Urinary bladder (tissue), 3 donors: ENCODE measurements at regions not wholly inside any gene's neighbourhood (a gene's known extent, or its start where the extent isn't known, plus 50 kb on each side); places are given as distances from the start of the nearest gene placed in this dataset.

Experiments used
- DNase-seq: peaks from one replicate; pipeline ENCODE4 v3.0.0-alpha.2; 2015; ENCODE audit errors: extremely low spot score
- H3K27ac ChIP-seq: one replicate; pipeline ENCODE4 v1.5.1; 2013; ENCODE audit warnings: low read depth, mild to moderate bottlenecking, moderate library complexity
- H3K36me3 ChIP-seq: one replicate; pipeline ENCODE4 v1.6.1; 2013; ENCODE audit warnings: mild to moderate bottlenecking, moderate library complexity; ENCODE audit not compliant: insufficient read depth
- H3K4me1 ChIP-seq: one replicate; pipeline ENCODE4 v1.6.1; 2013; ENCODE audit warnings: mild to moderate bottlenecking, moderate library complexity; ENCODE audit not compliant: insufficient read depth
- H3K4me3 ChIP-seq: one replicate; pipeline ENCODE4 v1.5.1; 2013; ENCODE audit warnings: low read depth, low read length
- WGBS: extraction: QIAGEN DNeasy Blood & Tissue Kit; methylation state at CpG from one replicate; pipeline ENCODE4 v1.1.7; 2013; 5-methylcytosine and 5-hydroxymethylcytosine counted together
- donor health status: healthy with polysubstance abuse.
- donor health status: healthy.

DNA sequence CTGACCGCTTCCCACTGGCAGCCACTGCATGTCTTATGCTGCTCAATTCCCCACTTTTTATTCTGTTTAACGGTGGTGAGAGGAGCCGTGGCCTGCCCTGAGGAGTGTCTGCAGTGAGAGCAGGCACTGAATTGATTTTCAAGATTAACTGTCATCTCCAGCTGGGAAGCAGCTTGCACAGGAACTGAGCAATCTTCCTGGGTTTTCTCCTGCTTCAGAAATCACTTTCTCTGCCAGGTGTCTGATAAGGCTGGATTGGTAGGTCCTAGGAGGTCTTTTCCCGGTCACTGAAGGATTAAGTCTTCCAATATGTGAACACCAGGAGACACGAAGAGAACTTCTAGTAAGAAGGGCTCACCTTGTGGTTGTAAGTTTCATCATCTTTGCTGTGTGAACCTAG lies 181.1 kb upstream of the RAD23B start:
- Histone ChIP-seq H3K27ac (no peak overlapping the region), H3K4me3 (no peak overlapping the region), H3K36me3 (no peaks in the 10 kb centered on the region), H3K4me1 (no peaks in the 10 kb centered on the region)
- DNase-seq: no peak
- WGBS: 66% methylated on average over 5 of the region's 5 CpGs

DNA sequence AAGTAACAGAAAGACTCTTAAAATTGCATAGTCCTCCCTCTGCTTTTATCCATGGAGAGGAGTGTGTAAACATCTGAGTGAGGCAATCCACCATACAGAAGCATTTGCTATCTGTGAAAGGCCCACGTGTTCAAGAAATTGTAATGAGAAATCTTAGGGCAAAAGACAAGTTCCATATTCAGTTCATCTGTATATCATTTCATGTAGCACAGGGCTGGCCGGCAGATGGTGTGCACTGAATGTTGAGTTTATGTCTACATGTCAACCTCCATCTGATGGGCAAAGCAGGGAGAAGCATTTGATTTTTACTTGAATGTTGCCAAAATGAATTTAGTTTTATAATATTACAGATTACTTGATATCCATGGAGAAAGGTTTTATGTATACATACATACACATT lies 179.5 kb upstream of the RAD23B start:
- no peak for DNase-seq
- H3K36me3 ChIP-seq: no peaks in the 10 kb centered on the region
- WGBS: 76% methylated on average over 2 of the region's 2 CpGs
- no peak overlapping the region for H3K4me3 ChIP-seq
- H3K4me1 ChIP-seq: no peaks in the 10 kb centered on the region
- no peak overlapping the region for H3K27ac ChIP-seq

DNA sequence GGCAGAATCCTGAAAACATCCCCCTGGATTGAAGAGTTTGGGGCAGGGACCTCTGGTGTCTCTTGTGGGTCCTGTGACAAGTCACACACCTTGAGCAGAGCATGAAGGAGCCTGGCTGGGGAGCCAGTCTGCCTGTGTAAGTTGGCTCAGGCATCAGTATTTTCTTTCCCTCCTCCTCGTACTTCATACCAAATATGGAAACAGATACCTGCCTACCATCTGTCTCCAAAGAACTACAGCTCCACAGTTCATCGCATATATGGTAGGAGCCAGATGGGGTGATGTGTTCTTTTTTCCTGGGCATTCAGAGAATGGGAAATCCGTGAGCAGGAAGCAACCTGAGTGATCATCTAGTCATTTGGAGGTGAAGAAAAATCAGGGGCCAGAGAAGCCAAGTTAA lies 177.3 kb upstream of the RAD23B start:
- Histone ChIP-seq H3K4me1 (no peaks in the 10 kb centered on the region), H3K36me3 (no peaks in the 10 kb centered on the region), H3K4me3 (no peak overlapping the region), H3K27ac (no peak overlapping the region)
- WGBS: 70% methylated on average over 3 of the region's 3 CpGs
- no peak for DNase-seq

DNA sequence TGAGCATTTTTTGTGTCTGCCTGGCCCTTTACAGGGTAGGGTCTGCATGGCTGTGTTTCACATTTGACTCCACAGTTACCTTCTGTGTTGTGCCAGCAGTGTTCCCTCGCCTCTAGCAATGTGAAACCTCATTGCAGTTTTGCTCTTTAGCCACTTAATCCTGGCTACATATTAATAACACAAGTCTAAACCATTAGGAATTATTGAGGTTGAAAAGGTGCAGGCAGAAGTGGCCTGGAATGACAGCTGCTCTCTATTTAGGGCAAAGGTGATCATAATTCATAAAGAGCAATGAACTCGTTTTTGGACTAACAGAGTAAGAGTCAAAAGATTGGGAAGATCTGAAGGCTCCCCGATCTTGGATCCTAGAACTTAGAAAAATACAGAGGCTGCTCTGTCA lies 176.7 kb upstream of the RAD23B start:
- H3K4me3 ChIP-seq: no peak overlapping the region
- DNase-seq: no peak
- H3K27ac ChIP-seq: no peak overlapping the region
- H3K4me1 ChIP-seq: no peaks in the 10 kb centered on the region
- no peaks in the 10 kb centered on the region for H3K36me3 ChIP-seq
- 85% methylated on average over 3 of the region's 3 CpGs for WGBS

DNA sequence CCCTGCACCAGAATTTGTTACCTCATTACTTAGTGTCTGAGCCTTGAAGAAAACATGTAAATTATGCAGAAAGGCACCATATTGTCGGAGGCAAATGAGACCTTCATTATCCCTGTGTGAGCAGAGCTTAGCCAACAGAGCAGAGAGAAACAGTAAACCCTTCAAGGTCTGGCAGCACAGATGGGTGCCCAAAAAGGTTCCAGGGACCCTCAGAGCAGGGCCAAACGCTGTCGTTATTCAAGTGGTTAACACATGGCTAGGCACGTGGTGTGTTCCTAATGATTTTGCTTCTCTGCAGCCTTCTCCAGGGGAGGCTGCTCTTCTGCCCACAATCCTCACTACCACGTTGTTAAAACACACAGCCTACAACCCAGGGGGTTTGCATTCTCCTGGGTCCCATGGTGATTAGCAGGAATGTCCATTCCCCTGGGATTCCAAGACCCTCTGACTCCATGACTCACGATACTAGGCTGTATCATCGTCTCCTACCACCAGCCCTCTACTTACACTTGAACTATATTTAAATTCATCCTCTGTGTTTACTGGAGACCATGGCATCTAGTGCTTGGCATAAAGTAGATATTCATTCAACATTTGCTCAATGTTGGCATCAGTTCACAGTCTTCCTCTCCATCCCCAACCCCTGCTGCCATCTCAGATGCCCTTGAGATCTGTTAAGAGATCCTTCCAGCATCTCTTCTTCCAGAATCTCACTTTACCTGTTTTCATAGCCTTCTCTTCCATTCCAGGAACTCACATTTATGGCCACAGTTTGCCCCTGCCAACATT lies 174.5 kb upstream of the RAD23B start:
- WGBS: 84% methylated on average over 7 of the region's 7 CpGs
- DNase-seq: no peak
- H3K36me3 ChIP-seq: no peaks in the 10 kb centered on the region

DNA sequence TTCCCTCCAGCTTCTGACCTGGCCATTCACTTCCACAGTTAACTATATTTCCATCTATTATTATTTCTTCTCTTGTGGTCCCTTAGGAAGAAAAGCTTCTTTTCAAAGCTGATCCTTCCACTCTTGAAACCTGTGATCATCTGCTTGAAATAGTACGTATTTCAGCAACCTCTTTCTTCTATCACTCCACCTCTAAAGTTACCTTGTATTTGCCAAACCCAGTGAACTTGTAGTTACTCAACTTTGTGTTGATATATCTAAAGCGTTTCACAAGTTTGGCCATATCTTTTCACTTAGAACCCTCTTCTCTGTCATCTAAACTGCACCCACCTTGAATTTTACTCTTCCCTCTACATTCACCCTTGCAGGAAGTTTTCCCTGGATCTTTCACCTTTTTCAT lies 173.8 kb upstream of the RAD23B start:
- no peak overlapping the region for H3K27ac ChIP-seq
- H3K36me3 ChIP-seq: no peaks in the 10 kb centered on the region
- WGBS: 94% methylated on average over 2 of the region's 2 CpGs
- H3K4me3 ChIP-seq: no peak overlapping the region
- no peak for DNase-seq
- H3K4me1 ChIP-seq: no peaks in the 10 kb centered on the region

More for the DNA sequence above, 174.5 kb upstream of the RAD23B start:
- H3K27ac ChIP-seq: no peak overlapping the region
- no peaks in the 10 kb centered on the region for H3K4me1 ChIP-seq
- H3K4me3 ChIP-seq: no peak overlapping the region

DNA sequence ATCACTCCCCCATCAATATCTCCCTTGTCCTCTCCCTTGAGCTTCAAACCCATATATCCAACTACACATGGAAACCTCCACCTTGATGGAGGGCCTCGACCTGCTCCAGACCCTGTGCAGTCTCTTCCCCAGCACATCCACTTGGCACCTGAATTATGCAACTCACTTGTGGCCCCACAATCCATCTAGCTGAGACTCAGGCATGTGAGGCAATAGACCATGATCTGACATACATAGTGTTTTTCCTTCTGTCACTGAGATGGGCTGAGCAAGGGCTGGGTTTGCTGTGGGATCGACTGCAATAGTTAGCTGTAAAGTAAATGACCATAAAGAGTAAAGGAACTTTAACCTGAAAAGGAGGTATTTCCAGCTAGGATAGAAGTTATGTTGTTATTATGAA lies 172.9 kb upstream of the RAD23B start:
- no peak overlapping the region for H3K27ac ChIP-seq
- no peaks in the 10 kb centered on the region for H3K4me1 ChIP-seq
- H3K4me3 ChIP-seq: no peak overlapping the region
- no peaks in the 10 kb centered on the region for H3K36me3 ChIP-seq
- WGBS: 58% methylated on average over 2 of the region's 2 CpGs
- DNase-seq: no peak

DNA sequence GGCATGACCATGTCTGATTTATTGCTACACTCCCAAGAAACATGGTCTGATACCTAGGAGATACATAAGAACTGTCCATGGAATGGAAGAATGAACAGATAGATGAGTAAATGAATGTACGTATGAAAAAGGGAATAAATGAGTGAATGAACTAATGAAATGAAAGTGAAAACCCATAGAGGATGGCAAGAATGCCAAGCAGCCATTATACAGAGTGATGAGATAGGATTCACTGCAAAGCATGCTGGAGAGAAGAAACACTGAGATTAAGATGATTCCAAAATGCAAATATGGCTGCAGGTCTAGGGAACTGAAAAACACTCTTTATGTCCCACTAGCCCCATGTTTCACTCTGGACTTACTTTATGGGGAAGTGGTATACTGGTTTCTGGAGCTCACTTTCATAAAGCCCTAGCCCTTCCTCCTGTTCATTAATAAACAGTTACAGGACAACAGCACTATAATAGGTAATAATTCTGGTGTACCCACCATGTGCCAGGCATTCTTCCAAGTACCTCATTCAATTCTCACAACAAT lies 170.3 kb upstream of the RAD23B start:
- no peak overlapping the region for H3K27ac ChIP-seq
- H3K4me1 ChIP-seq: no peaks in the 10 kb centered on the region
- WGBS: 39% methylated on average over 1 of the region's 1 CpG
- no peak for DNase-seq
- no peak overlapping the region for H3K4me3 ChIP-seq
- H3K36me3 ChIP-seq: no peaks in the 10 kb centered on the region

DNA sequence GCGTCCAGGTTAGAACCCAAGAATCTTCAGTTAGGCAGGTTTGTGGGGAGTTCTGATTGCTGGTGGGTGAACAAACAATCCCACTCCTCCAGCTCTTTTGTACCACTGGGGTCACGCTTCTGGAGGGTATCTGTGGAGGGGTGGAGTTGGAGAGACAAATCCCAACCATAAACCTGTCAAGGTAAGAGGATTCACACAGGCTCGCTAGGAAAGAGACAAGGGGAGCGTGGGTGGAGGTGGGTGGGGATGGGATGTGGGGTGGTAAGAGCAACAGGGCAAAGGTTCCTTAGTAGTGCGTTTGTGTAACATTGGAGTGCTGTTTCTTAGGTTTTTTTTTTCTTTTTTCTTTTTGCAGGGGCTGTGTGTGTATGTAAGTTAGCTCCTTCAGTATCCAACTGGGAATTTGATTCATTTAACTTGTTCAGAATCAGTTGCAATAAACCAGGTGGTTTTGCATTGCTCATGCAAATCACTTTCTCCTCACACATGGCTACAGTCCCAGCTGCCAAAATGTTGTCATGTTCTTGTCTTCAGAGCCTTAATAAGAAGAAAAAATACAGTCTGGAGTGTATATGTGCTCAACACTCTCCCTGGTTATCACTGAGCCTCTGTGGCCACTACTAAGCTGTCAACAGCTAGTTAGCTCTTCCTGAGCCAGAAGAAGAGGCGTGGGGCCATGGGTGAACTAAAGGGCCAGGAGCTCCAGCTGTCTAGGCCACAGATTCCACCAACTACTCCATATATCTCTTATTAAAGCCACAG lies 164.0 kb upstream of the RAD23B start:
- 72% methylated on average over 6 of the region's 6 CpGs for whole genome bisulfite sequencing

DNA sequence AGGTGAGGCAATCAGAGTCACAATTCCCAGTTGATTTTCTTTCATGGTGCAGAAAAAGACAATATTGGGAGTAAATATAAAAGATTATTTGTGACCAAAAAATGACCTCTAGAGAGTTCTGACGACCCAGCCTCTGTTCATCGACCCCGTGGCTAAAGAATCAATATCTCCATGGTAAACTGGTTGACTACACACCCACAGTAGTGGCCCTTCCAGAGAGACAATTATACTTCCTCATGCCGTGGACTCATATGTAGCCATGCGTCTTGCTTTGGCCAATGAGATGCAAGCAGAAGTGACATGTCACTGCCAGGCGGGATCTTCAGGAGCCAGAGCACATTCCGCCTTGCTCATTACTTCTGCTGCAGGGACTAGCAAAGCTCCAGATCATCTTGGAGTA lies 163.3 kb upstream of the RAD23B start:
- Histone ChIP-seq H3K4me3 (no peak overlapping the region), H3K4me1 (no peaks in the 10 kb centered on the region), H3K27ac (no peak overlapping the region), H3K36me3 (no peaks in the 10 kb centered on the region)
- WGBS: 94% methylated on average over 7 of the region's 7 CpGs
- DNase-seq: no peak

More for the DNA sequence above, 164.0 kb upstream of the RAD23B start:
- Histone ChIP-seq H3K36me3 (no peaks in the 10 kb centered on the region), H3K4me1 (no peaks in the 10 kb centered on the region), H3K27ac (no peak overlapping the region), H3K4me3 (no peak overlapping the region)
- no peak for DNase-seq

DNA sequence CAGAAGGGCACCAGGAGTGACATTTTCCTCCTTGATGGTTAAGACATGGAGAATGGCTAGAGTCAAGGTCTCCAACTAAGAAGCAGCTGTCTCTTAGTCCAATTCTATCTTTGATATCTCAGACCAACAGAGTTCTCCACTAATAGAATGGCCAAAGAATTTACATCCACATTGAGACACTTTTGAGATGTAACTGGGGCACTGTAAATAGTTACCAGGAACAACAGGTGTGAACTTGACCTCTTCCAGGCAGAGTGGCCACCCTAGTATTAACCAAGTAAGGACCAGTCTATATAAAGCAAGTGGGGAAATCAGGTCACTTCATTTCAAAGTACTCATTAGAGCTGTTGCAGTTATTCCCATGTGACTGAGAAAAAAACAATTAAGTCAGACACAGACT lies 159.7 kb upstream of the RAD23B start:
- Histone ChIP-seq H3K4me1 (no peaks in the 10 kb centered on the region), H3K36me3 (no peaks in the 10 kb centered on the region), H3K4me3 (no peak overlapping the region), H3K27ac (no peak overlapping the region)
- no peak for DNase-seq

DNA sequence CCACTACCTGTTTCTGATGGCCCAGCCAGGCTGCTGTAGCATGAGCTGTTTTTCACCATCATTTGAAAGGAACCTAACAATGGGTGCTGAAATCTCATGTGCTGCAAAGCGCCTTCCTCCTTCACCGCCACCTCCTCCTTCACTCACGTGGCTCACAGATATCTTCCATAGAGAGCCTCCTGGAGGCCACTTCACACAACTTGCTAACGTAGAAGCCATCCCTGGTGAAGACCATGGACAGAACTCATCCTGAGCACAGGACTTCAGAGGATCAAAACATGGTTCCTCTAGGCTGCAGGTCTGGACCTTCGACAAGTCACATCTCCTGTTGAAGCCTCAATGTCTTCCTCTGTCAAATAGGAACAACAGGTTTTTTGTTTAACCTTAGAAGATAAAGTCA lies 155.5 kb upstream of the RAD23B start:
- no peak overlapping the region for H3K4me3 ChIP-seq
- no peak overlapping the region for H3K27ac ChIP-seq
- DNase-seq: no peak
- no peaks in the 10 kb centered on the region for H3K4me1 ChIP-seq
- 79% methylated on average over 5 of the region's 5 CpGs for WGBS
- no peaks in the 10 kb centered on the region for H3K36me3 ChIP-seq

DNA sequence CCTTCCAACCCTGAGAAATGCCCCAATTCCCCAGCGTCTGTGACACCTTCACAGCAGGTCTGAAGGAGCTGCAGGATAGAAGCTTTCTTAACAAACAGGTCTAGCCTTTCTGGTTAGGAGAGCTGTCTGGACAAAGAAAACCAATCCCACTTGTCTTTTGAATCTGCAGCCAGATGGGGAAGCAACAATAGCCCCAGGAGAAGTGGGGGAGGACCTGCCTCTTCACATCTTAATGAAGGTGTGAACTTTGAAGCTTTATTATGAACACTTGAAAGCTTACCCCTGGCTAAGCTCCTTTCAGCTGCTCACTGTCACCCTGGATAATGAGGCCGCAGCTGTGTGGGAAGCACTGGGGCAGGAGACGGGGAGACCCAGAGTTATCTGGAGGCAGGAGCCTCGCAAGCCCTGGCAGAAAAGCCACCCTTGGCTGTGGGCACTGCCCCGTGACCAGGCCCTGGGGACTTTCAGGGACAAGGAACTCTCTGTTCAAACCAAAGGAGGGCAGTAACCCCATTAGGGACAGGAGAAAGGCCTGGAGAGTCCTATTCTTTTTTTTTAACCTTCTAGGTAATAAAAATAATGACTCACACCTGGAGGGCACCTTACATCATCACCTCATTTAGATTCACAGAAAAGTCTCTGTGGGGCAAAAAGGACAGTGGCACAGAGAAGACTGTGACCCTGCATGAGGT lies 151.8 kb upstream of the RAD23B start:
- Histone ChIP-seq H3K4me3 (no peak overlapping the region), H3K36me3 (no peaks in the 10 kb centered on the region), H3K27ac (no peak overlapping the region), H3K4me1 (no peaks in the 10 kb centered on the region)
- 79% methylated on average over 5 of the region's 5 CpGs for WGBS
- DNase-seq: no peak

DNA sequence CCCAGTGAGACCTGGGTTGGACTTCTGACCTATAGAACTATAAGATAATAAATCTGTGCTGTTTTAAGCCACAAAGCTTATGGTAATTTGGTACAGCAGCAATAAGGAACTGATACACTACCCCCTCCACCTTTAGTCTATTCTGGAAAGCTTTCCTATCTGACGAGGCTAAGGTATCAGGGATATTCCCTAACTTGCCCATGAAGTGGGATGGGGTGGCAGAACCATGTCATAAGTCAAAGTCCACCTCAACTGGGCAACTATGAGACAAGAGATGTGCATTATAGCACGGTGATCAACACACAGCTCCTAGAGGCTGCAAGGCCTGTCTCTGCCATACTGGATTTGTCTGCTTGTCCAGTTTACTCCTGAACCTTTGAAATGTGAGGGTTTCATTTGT lies 146.8 kb upstream of the RAD23B start:
- no peak overlapping the region for H3K4me3 ChIP-seq
- no peaks in the 10 kb centered on the region for H3K36me3 ChIP-seq
- WGBS: 94% methylated on average over 2 of the region's 2 CpGs
- H3K27ac ChIP-seq: no peak overlapping the region
- DNase-seq: no peak
- no peaks in the 10 kb centered on the region for H3K4me1 ChIP-seq
